ENCODE measurements at regions not wholly inside any gene's neighbourhood (a gene's known extent, or its start where the extent isn't known, plus 50 kb on each side); places are given as distances from the start of the nearest gene placed in this dataset.

- H3K27ac Mint-ChIP-seq, result no peak overlapping the region
- Histone ChIP-seq H3K27ac (ENCODE audit: low read depth in 1 of 2, low read length in 2 of 2) (no peak overlapping the region), H3K36me3 (replicated peaks in 1 of 2; ENCODE audit: control insufficient read depth in 1 of 2, insufficient read depth in 2 of 2, low read length in 2 of 2) (no peaks in the 10 kb centered on the region), H3K4me3 (replicated peaks in 1 of 3; ENCODE audit: low read depth in 2 of 3, low read length in 3 of 3) (no peak overlapping the region), H3K9ac (ENCODE audit: insufficient read depth, low read length, poor library complexity, severe bottlenecking) (no peak overlapping the region), H3K4me1 (ENCODE audit: control insufficient read depth in 1 of 2, insufficient read depth in 2 of 2, low read length in 2 of 2) (no peaks in the 10 kb centered on the region), H3K9me3 (replicated peaks in 1 of 2; ENCODE audit: control insufficient read depth in 1 of 2, insufficient read depth in 1 of 2, low read length in 2 of 2) (peaks cover 0 to 5% of the 10 kb centered on the region in 2 donors), H2AFZ (ENCODE audit: insufficient read depth, low read depth, low read length, poor library complexity, severe bottlenecking) (no peak overlapping the region), H3K27me3 (ENCODE audit: control insufficient read depth in 2 of 2, insufficient read depth in 2 of 2, low read length in 2 of 2) (no peaks in the 10 kb centered on the region), H3K79me2 (ENCODE audit: insufficient read depth, low read length) (no peaks in the 10 kb centered on the region), H3K4me2 (replicated peaks; ENCODE audit: extremely low read depth, low read length, poor library complexity, severe bottlenecking) (no peak overlapping the region), H4K20me1 (ENCODE audit: insufficient read depth, low read length) (no peaks in the 10 kb centered on the region)
- H3K4me1 Mint-ChIP-seq, result no peaks in the 10 kb centered on the region
- TF ChIP-seq, protein P1, sequence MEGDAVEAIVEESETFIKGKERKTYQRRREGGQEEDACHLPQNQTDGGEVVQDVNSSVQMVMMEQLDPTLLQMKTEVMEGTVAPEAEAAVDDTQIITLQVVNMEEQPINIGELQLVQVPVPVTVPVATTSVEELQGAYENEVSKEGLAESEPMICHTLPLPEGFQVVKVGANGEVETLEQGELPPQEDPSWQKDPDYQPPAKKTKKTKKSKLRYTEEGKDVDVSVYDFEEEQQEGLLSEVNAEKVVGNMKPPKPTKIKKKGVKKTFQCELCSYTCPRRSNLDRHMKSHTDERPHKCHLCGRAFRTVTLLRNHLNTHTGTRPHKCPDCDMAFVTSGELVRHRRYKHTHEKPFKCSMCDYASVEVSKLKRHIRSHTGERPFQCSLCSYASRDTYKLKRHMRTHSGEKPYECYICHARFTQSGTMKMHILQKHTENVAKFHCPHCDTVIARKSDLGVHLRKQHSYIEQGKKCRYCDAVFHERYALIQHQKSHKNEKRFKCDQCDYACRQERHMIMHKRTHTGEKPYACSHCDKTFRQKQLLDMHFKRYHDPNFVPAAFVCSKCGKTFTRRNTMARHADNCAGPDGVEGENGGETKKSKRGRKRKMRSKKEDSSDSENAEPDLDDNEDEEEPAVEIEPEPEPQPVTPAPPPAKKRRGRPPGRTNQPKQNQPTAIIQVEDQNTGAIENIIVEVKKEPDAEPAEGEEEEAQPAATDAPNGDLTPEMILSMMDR (IDR thresholded peaks at IDR 0.05), result no peak
- intact Hi-C loops (cut with micrococcal nuclease), result no loop called here
- H3K36me3 Mint-ChIP-seq, result no peaks in the 10 kb centered on the region
- no peak for DNase-seq
- H3K27me3 Mint-ChIP-seq (ENCODE audit: low read depth in 3 of 3), result no peaks in the 10 kb centered on the region
- H3K4me3 Mint-ChIP-seq, result no peak overlapping the region
- peaks cover 0 to 8% (median 2%) of the 10 kb centered on the region in 7 donors for H3K9me3 Mint-ChIP-seq
Measured at GRCh38 chrX:8105531-8105930, 65.5 kb downstream of the VCX2 start.

- H3K36me3 ChIP-seq (replicated peaks in 1 of 2; ENCODE audit: control insufficient read depth in 1 of 2, insufficient read depth in 2 of 2, low read length in 2 of 2), result no peaks in the 10 kb centered on the region
- TF ChIP-seq, protein P1 (IDR thresholded peaks at IDR 0.05), result no peak
- WGBS (ENCODE audit: insufficient coverage), result no CpG with 5 or more reads among the region's 6 CpGs
- no peak overlapping the region for H3K27ac ChIP-seq (ENCODE audit: low read depth in 1 of 2, low read length in 2 of 2)
- H3K9me3 ChIP-seq (replicated peaks in 1 of 2; ENCODE audit: control insufficient read depth in 1 of 2, insufficient read depth in 1 of 2, low read length in 2 of 2), result peaks cover 0 to 5% of the 10 kb centered on the region in 2 donors
- no peak overlapping the region for H3K4me3 Mint-ChIP-seq
- H3K4me3 ChIP-seq (replicated peaks in 1 of 3; ENCODE audit: low read depth in 2 of 3, low read length in 3 of 3), result no peak overlapping the region
- no peaks in the 10 kb centered on the region for H3K36me3 Mint-ChIP-seq
- intact Hi-C loops (cut with micrococcal nuclease), result no loop called here
- H3K4me2 ChIP-seq (replicated peaks; ENCODE audit: extremely low read depth, low read length, poor library complexity, severe bottlenecking), result no peak overlapping the region
- no peaks in the 10 kb centered on the region for H3K79me2 ChIP-seq (ENCODE audit: insufficient read depth, low read length)
- no peaks in the 10 kb centered on the region for H3K27me3 ChIP-seq (ENCODE audit: control insufficient read depth in 2 of 2, insufficient read depth in 2 of 2, low read length in 2 of 2)
- no peak for DNase-seq
- H3K9me3 Mint-ChIP-seq, result peaks cover 0 to 2% (median 0%) of the 10 kb centered on the region in 7 donors
- no peaks in the 10 kb centered on the region for H3K4me1 Mint-ChIP-seq
- no peaks in the 10 kb centered on the region for H3K4me1 ChIP-seq (ENCODE audit: control insufficient read depth in 1 of 2, insufficient read depth in 2 of 2, low read length in 2 of 2)
- no peaks in the 10 kb centered on the region for H4K20me1 ChIP-seq (ENCODE audit: insufficient read depth, low read length)
- no peaks in the 10 kb centered on the region for H3K27me3 Mint-ChIP-seq (ENCODE audit: low read depth in 3 of 3)
- H2AFZ ChIP-seq (ENCODE audit: insufficient read depth, low read depth, low read length, poor library complexity, severe bottlenecking), result no peak overlapping the region
- H3K27ac Mint-ChIP-seq, result no peak overlapping the region
- H3K9ac ChIP-seq (ENCODE audit: insufficient read depth, low read length, poor library complexity, severe bottlenecking), result no peak overlapping the region
Measured at GRCh38 chrX:8103655-8104054, 67.4 kb downstream of the VCX2 start.
